GM18909 (cell line): ENCODE measurements at regions not wholly inside any gene's neighbourhood (a gene's known extent, or its start where the extent isn't known, plus 50 kb on each side); places are given as distances from the start of the nearest gene placed in this dataset.
"Not testable (repeated sequence)": the region's sequence is repeated elsewhere in the genome, so short reads cannot be mapped to it uniquely, and the experiment has no call there.

ENCODE experiments used
- ATAC-seq: cut with Tn5 transposase; IDR thresholded peaks from one replicate; pipeline ENCODE4 v1.9.1; 2021; ENCODE audit warnings: mild to moderate bottlenecking; ENCODE audit not compliant: unreplicated experiment, poor library complexity

DNA sequence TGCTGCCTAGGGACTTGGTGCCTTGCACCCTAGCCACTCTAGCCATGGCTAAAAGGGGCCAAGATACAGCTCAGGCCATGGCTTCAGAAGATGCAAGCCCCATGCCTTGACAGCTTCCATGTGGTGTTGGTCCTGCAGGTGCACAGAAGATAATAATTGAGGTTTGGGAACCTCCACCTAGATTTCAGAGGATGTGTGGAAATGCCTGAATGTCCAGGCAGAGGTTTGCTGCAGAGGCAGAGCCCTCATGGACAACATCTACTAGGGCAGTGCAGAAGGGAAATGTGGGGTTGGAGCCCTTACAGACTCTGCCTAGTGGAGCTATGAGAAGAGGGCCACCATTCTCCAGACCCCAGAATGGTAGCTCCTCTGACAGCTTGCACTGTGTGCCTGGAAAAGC, 118.7 kb downstream of the APIP start:
- ATAC-seq = not testable (repeated sequence)

GRCh38 chr11:34795641-34796040, 120.5 kb downstream of the APIP start:
- ATAC-seq = no peak

- ATAC-seq = no peak
Measured at GRCh38 chr11:34794696-34795095, 121.5 kb downstream of the APIP start.

- no peak for ATAC-seq
Measured at GRCh38 chr11:34793666-34794065, 122.5 kb downstream of the APIP start.

GRCh38 chr11:34792814-34793258, 123.3 kb downstream of the APIP start:
- ATAC-seq = no peak

DNA sequence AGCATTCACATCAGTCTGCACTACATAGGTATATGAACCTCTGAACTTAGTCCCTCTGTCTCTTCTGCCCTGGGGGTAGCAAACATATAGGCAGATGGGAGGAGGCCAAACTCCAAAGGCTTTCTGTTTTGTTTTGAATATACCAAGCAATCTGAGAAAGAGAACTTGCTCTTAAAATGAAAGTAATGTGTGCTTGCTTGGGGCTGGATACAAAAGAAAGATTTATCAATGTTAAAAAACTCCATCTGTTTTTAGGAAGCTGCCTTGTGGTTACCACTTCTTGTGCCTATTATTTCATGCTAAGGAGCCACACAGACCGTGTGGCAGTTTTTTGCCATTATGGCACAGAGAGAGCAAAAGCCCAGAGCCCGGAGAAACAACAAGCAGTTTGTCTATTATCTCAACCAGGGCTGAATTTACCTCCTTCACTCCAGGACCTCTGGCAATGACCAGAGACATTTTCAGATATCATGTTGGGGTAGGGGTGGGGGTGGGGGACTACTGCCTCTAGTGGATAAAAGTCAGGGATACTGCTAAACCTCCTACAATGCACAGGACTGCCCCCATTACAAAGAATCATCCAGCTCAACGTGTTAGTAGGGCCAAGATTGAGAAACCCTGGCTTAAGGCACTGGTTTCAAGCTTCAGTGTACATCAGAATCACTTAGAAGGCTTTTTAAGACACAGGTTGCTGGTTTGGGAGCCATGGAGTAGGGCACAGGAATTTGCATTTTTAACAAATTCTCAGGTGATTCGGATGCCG, 124.2 kb downstream of the APIP start:
- ATAC-seq = no peak

- ATAC-seq = no peak
Measured at GRCh38 chr11:34790620-34791019, 125.6 kb downstream of the APIP start.

GRCh38 chr11:34789196-34789834, 126.9 kb downstream of the APIP start:
- no peak for ATAC-seq

DNA sequence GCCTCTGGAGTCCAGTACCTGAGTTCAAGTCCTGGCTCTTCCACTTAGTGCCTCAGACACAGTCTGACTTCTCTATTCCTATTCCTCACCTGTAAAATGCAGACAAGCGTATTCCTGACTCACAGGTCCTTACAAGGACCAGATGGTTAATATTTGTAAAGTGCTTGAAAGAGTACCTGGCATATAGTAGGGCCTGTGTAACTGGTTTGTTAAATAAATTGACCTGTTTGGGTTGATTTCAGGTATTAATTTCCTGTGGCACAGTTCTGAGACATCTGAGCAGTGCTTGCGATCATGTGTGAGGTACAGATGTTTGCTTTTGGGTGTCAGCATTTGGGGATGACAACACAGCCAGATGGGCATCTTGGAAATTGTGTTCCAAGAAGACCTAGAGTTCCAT, 127.5 kb downstream of the APIP start:
- ATAC-seq = no peak

GRCh38 chr11:34787895-34788294, 128.3 kb downstream of the APIP start:
- no peak for ATAC-seq

- ATAC-seq = no peak
Measured at GRCh38 chr11:34787348-34787747, 128.8 kb downstream of the APIP start.

DNA sequence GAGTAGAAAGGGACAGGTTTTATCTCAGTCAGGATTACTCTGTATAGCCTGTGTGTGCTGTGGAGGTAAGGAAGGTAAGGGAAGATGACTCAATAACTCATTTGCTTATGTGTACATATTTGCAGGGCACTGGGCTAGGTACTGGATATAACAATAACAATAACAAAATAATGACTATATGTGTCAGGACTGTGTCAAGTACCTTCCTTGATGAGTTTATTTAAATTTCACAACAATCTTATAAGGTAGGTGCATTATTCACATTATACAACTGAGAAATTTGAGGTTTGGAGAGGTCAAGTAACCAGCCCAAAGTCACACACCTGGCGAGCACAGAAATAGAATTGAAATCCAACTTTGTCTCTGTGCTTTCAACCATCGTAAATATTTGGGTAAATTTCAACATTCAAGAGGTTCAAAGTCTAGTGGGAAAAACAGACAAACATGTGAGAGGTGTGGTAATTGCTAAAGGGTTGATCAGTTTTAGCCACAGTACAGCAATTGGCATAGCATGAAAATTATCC, 131.8 kb downstream of the APIP start:
- ATAC-seq = no peak

DNA sequence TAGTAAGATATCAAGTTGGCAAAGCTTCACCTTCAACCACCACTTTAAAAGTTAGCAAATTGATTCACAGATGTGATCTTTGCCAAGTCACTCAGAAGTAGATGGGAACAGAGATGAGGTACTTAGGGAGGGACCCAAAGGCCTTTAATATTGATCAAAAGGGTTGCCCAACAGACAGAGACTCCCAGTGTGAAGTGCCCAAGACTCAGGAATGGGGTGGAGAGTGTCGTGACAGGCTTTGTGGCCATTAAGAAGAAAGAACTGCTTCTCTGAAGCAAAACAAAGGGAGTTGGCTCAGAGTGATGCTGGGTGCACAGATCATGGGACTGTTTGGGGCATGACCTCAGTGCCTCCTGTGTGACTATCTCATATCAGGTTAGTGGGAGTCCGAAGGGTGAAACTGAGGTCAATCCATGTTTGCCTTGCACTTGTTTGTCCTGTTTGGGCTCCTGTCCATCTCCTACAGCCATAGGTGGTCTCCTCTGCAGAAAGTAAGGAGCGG, 132.3 kb downstream of the APIP start:
- no peak for ATAC-seq

DNA sequence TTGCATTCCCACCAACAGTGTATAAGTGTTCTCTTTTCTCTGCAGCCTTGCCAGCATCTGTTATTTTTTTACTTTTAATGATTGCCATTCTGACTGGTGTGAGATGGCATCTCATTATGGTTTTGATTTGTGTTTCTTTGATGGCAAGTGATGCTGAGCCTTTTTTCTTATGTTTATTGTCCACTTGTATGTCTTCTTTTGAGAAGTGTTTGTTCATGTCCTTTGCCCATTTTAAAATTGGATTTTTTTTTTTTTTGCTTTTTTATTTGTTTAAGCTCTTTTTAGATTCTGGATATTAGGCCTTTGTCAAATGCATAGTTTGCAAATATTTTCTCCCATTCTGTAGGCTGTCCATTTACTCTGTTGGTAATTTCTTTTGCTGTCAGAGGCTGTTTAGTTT, 134.4 kb downstream of the APIP start:
- ATAC-seq = not testable (repeated sequence)

DNA sequence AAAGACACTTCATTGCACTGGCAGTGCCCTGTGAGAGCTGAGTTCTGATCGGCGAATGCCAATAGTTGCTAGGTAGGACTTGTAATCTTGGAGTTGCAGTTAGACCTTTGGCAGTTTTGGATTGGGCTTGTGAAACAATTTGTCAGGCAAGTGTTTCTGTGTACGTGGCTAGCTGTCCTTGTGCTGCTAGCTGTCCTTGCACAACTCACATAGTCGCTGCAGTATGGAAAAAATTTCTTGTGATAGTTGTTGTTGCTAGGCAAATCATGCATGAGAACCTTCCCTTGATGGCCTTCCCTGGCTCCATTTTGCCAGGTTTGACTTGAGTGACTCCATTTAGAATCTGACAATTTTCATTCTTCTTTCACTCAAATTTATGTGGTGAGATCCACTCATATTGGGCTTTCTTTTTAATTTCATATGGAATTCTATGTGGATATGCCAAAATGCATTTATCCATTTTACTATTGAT, 140.7 kb downstream of the APIP start:
- no peak for ATAC-seq

DNA sequence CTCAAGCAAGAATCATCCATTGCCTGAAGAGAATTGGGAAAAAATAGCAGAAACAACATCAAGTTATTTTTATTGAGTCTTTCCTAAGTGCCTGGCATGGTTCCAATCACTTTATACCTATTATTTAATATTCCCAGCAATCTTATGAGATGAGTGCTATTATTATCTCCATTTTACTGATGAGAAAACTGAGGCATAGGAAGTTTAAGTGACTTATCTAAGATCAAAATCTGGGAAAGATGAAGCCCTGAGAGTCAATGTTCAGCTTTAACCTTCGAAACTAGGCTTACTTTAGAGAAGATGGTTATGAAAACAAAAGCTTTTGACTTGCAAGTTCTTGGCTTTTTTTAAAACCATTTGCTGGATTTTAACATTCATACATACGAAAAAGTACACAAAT, 141.6 kb downstream of the APIP start:
- ATAC-seq = no peak

DNA sequence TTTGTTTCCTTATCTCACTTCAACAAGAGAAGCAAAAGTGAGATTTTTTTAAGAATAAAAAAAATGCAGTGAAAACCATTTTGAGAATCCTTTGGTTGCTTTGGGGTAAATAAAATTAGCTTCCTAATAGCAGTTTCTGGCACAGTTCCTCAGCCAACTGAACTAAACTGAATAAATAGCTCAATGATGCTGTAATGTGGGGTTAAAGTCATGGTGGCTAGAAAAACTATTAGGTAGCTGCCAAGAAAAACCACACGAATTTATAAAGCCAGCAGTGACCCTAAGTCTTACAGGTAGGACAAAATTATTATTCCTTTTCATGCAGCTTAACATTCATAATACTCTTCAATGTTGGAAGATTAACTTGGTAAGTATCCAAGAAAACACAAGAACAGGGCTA, 142.4 kb downstream of the APIP start:
- no peak for ATAC-seq

DNA sequence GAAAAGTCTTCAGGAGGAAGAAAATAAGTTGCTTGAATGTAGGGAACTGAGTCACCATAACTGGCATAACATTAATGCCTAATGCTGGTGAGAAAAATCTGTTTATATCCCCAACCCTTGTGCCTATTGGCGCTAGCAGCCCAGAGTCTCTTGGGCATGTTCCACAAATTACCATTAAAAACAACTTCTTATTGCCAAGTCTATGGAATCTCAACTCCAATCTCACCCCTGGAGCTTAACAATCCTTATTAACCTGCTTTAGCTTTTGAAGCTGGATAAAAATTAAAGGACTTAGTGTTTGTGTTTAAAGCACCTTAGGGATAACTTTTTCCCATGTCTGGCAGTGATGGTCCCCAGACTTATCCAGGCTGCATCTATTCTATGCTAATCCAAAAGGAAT, 143.0 kb downstream of the APIP start:
- ATAC-seq = no peak

DNA sequence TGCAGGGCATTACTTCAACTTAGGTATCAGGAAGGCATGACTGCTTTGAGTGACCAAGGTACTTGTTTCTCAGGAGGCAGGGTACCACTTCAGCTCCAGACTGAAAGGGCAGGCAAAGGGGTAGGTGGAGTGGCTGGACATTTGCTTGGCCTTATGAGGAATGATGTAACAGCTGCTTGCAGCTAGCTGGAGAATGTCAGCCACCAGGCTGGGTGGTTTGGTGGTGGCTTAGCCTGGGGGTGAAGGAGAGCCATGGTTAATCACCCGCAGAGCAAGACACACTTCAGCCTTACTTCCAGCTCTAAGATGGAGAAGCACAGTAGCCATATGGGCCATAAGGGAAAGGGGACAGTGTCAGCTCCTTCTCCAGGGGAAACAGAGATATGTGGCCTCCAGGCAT, 146.1 kb downstream of the APIP start:
- no peak for ATAC-seq

- ATAC-seq = no peak
Measured at GRCh38 chr11:34769224-34769623, 147.0 kb downstream of the APIP start.

- ATAC-seq = not testable (repeated sequence)
Measured at GRCh38 chr11:34762625-34763024, 141.7 kb downstream of the EHF start.
